PC-9 (cell line): ENCODE measurements at regions not wholly inside any gene's neighbourhood (a gene's known extent, or its start where the extent isn't known, plus 50 kb on each side); places are given as distances from the start of the nearest gene placed in this dataset.

Source experiments
- BruUV-seq: library from RNA; stranded (reverse); fragments of 400-500 nt; replicated peaks from 2 replicates; lab custom pipeline; 2021; lab: Mats Ljungman, UMichigan
- CTCF ChIA-PET: fragments of 300-600 bp; sonication (Branson Sonifier 250); formaldehyde crosslinking; loops from one replicate; lab custom pipeline; 2022; ENCODE audit warnings: antibody characterized with exemption; lab: Charles Lee
- POLR2A ChIA-PET: fragments of 300-600 bp; sonication (Branson Sonifier 250); formaldehyde crosslinking; loops from one replicate; lab custom pipeline; 2022; ENCODE audit warnings: antibody characterized with exemption; ENCODE audit not compliant: unreplicated experiment; lab: Charles Lee
- DNase-seq, 2 experiments: peaks; one replicate each; pipeline versions ENCODE4 v3.0.0 to v3.0.0-alpha.2; 2015 to 2022; ENCODE audit warnings: mixed read lengths in 1 of 2
- H2AFZ ChIP-seq: fragments of 200-600 bp; sonication (generic); 2 replicates; pipeline ENCODE4 v1.8.1; 2017; ENCODE audit warnings: antibody characterized with exemption
- H3F3A ChIP-seq: fragments of 200-600 bp; sonication (generic); 2 replicates; pipeline ENCODE4 v1.8.1; 2017; ENCODE audit warnings: antibody characterized with exemption, mild to moderate bottlenecking, low read depth; ENCODE audit not compliant: insufficient read depth
- H3K27ac ChIP-seq: fragments of 200-600 bp; sonication (generic); 2 replicates; pipeline ENCODE4 v1.6.1; 2016; ENCODE audit warnings: mixed run types
- H3K27me3 ChIP-seq: fragments of 200-600 bp; sonication (generic); 2 replicates; pipeline ENCODE4 v1.6.1; 2016; ENCODE audit warnings: low read depth, mixed run types; ENCODE audit not compliant: insufficient read depth
- H3K36me3 ChIP-seq: fragments of 200-600 bp; sonication (generic); 2 replicates; pipeline ENCODE4 v1.6.1; 2016; ENCODE audit warnings: low read depth, mixed run types
- H3K4me1 ChIP-seq: fragments of 200-600 bp; sonication (generic); replicated peaks from 2 replicates; pipeline ENCODE4 v1.6.1; 2016; ENCODE audit warnings: mixed run types; ENCODE audit not compliant: insufficient read depth
- H3K4me2 ChIP-seq: fragments of 200-600 bp; sonication (generic); 2 replicates; pipeline ENCODE4 v1.6.1; 2017; ENCODE audit warnings: mixed run types
- H3K4me3 ChIP-seq: fragments of 200-600 bp; sonication (generic); 2 replicates; pipeline ENCODE4 v1.6.1; 2016; ENCODE audit warnings: mixed run types
- H3K79me2 ChIP-seq: fragments of 200-600 bp; sonication (generic); 2 replicates; pipeline ENCODE4 v1.6.1; 2017; ENCODE audit warnings: low read depth, mixed run types
- H3K9me2 ChIP-seq: fragments of 200-600 bp; sonication (generic); 2 replicates; pipeline ENCODE4 v1.8.1; 2017; ENCODE audit warnings: mild to moderate bottlenecking; ENCODE audit not compliant: insufficient read depth
- H3K9me3 ChIP-seq: fragments of 200-600 bp; sonication (generic); 2 replicates; pipeline ENCODE4 v1.8.1; 2016; ENCODE audit warnings: low read depth; ENCODE audit not compliant: insufficient read depth
- H4K20me1 ChIP-seq: fragments of 200-600 bp; sonication (generic); 2 replicates; pipeline ENCODE4 v1.8.1; 2017; ENCODE audit not compliant: insufficient read depth
- EZH2 ChIP-seq: fragments of 200-600 bp; sonication (generic); IDR thresholded peaks from 2 replicates; pipeline ENCODE4 v1.8.0; 2017; ENCODE audit warnings: antibody characterized with exemption, low read depth
- intact Hi-C: fragments of 100-400 bp; cut with micrococcal nuclease; formaldehyde crosslinking; loops from one replicate; pipeline ENCODE4 v1.10.0; 2022; ENCODE audit not compliant: unreplicated experiment
- TF ChIP-seq, protein P1 (sequence below): fragments of 200-600 bp; sonication (generic); conservative IDR thresholded peaks from 2 replicates; pipeline ENCODE4 v1.6.1; 2017; ENCODE audit warnings: mixed run types, antibody characterized with exemption, mild to moderate bottlenecking, moderate library complexity

DNA sequence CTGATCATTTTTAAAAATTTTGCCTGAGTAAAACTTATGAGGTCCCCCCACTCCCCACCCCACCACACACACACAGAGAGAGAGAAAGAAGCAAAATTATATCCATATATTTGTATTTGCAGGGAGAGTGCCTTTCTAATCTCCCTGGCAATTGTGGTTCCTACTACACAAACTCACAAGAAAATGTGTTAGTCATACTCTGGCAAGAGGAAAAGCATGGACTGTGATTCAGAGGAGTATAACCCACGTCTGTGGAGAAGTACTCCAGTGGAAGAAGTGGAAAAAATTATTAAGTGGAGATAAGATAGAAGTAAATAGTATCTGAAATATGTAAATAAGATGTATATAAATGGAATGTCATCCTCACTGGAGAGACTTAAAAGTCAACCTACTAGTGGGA is 114.0 kb downstream of the DSEL start:
- Histone ChIP-seq H4K20me1 (no peaks in the 10 kb centered on the region; the same call in 1 of the 2 replicates), H3K4me3 (no peak overlapping the region), H3F3A (no peaks in the 10 kb centered on the region), H3K4me1 (no peaks in the 10 kb centered on the region), H3K9me3 (no peaks in the 10 kb centered on the region), H3K9me2 (no peaks in the 10 kb centered on the region), H3K79me2 (no peaks in the 10 kb centered on the region), H3K27ac (no peak overlapping the region), H3K4me2 (no peak overlapping the region), H3K36me3 (no peaks in the 10 kb centered on the region), H3K27me3 (no peaks in the 10 kb centered on the region), H2AFZ (no peak overlapping the region)
- intact Hi-C loops: no loop called here
- TF ChIP-seq EZH2: no peak
- TF ChIP-seq, protein P1, sequence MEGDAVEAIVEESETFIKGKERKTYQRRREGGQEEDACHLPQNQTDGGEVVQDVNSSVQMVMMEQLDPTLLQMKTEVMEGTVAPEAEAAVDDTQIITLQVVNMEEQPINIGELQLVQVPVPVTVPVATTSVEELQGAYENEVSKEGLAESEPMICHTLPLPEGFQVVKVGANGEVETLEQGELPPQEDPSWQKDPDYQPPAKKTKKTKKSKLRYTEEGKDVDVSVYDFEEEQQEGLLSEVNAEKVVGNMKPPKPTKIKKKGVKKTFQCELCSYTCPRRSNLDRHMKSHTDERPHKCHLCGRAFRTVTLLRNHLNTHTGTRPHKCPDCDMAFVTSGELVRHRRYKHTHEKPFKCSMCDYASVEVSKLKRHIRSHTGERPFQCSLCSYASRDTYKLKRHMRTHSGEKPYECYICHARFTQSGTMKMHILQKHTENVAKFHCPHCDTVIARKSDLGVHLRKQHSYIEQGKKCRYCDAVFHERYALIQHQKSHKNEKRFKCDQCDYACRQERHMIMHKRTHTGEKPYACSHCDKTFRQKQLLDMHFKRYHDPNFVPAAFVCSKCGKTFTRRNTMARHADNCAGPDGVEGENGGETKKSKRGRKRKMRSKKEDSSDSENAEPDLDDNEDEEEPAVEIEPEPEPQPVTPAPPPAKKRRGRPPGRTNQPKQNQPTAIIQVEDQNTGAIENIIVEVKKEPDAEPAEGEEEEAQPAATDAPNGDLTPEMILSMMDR: no peak
- ChIA-PET POLR2A (no interaction called here), CTCF (no interaction called here)
- BruUV-seq: no TSS peak
- DNase-seq: no peak

DNA sequence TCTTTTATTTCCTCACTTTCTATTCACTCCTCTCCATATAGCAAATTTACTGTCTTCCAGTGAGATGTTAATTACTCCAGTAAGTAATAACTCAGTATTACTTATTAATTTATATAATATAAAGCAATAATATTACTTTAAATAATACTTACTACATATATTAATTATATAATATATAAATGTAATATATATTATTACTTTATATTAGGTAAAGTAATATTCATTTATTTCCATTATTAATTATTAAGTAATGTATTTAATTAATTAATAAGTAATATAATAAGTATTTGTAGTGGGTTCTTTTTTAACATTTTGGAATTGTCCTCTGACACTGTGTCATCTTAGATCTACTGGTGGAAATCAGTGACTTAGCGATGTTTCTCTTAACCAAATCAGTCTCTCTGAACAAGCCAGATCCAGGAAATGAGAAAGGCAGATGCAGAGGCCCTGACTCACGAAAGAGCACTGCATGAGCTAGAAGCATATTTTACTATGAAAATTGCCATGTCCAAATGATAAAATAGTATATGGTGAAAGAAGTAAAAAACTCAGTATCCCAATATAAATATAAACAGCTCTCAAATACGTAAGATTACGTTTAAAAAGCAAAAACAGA is 115.9 kb downstream of the DSEL start:
- no peak overlapping the region for H3K27ac ChIP-seq
- no peak overlapping the region for H3K4me2 ChIP-seq
- no peaks in the 10 kb centered on the region for H3K9me2 ChIP-seq
- no TSS peak for BruUV-seq
- POLR2A ChIA-PET: no interaction called here
- CTCF ChIA-PET: no interaction called here
- no peaks in the 10 kb centered on the region for H3F3A ChIP-seq
- no peaks in the 10 kb centered on the region; the same call in 1 of the 2 replicates for H4K20me1 ChIP-seq
- no peaks in the 10 kb centered on the region for H3K36me3 ChIP-seq
- H3K27me3 ChIP-seq: no peaks in the 10 kb centered on the region
- H3K4me3 ChIP-seq: no peak overlapping the region
- intact Hi-C loops: no loop called here
- TF ChIP-seq EZH2: no peak
- TF ChIP-seq, protein P1: no peak
- H2AFZ ChIP-seq: no peak overlapping the region
- H3K4me1 ChIP-seq: no peaks in the 10 kb centered on the region
- H3K79me2 ChIP-seq: no peaks in the 10 kb centered on the region
- DNase-seq: no peak
- no peaks in the 10 kb centered on the region for H3K9me3 ChIP-seq

DNA sequence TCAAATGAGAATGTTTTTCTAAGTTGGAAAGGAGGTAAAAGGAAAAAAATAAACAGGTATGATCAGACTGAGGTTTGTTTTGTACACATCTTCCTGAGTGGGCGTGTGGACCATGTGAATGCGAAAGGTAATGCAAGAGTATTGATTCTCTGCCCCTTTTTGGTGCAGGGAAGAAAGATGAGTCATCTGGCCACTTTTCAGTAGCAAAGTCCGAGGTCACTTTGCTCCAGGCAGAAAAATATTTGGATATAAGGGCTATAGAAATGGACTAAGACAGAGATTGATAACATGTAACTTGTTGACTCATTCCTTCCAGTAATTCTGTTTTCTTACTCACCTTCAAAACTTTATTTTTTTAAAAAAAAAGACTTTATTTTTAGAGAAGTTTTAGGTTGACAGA is 130.5 kb downstream of the DSEL start:
- TF ChIP-seq EZH2: no peak
- TF ChIP-seq, protein P1: no peak
- H3K36me3 ChIP-seq: no peaks in the 10 kb centered on the region
- BruUV-seq: no TSS peak
- H3K27me3 ChIP-seq: no peaks in the 10 kb centered on the region
- H2AFZ ChIP-seq: no peak overlapping the region
- ChIA-PET CTCF (no interaction called here), POLR2A (interaction anchor here (0.6 kb wide), 1 partner anchor 10 kb away, joined by 6 read pairs; no protein-coding TSS in a partner anchor)
- peak overlapping the region; percentile 36 for H3K4me2 ChIP-seq
- no peaks in the 10 kb centered on the region for H3K79me2 ChIP-seq
- H3K4me1 ChIP-seq: peaks cover 18% of the 10 kb centered on the region
- H4K20me1 ChIP-seq: no peaks in the 10 kb centered on the region
- H3K4me3 ChIP-seq: no peak overlapping the region
- H3K9me3 ChIP-seq: no peaks in the 10 kb centered on the region; the same call in 1 of the 2 replicates
- H3K27ac ChIP-seq: no peak overlapping the region; the same call in 1 of the 2 replicates
- intact Hi-C loops: no loop called here
- no peaks in the 10 kb centered on the region for H3F3A ChIP-seq
- DNase-seq: peak in 1 of 2 experiments; percentile 47
- no peaks in the 10 kb centered on the region for H3K9me2 ChIP-seq
